GM12864 (cell line): ENCODE measurements at regions not wholly inside any gene's neighbourhood (a gene's known extent, or its start where the extent isn't known, plus 50 kb on each side); places are given as distances from the start of the nearest gene placed in this dataset.

ENCODE experiments used
- DNase-seq: peaks from one replicate; pipeline ENCODE4 v3.0.0-alpha.2; 2011; ENCODE audit warnings: low read depth
- H3K4me3 ChIP-seq: 2 replicates; pipeline ENCODE4 v1.5.1; 2011; ENCODE audit warnings: mild to moderate bottlenecking, low read depth, low read length, control low read depth
- CTCF ChIP-seq: IDR thresholded peaks from 2 replicates; pipeline ENCODE4 v1.5.1; 2011; ENCODE audit warnings: low read depth, mild to moderate bottlenecking, moderate library complexity, low read length, control low read depth, inconsistent platforms; ENCODE audit errors: missing control alignments

GRCh38 chrY:7240101-7240500 lies 328.5 kb upstream of the AMELY start:
- no peak overlapping the region for H3K4me3 ChIP-seq
- TF ChIP-seq CTCF, result no peak
- no peak for DNase-seq

GRCh38 chrY:7211971-7212370 lies 300.4 kb upstream of the AMELY start:
- TF ChIP-seq CTCF, result no peak
- DNase-seq, result no peak
- no peak overlapping the region for H3K4me3 ChIP-seq

GRCh38 chrY:7204456-7204855 lies 292.9 kb upstream of the AMELY start:
- no peak for DNase-seq
- TF ChIP-seq CTCF, result no peak
- H3K4me3 ChIP-seq, result no peak overlapping the region

- DNase-seq, result no peak
- H3K4me3 ChIP-seq, result no peak overlapping the region
- no peak for TF ChIP-seq CTCF
Observed at GRCh38 chrY:7182591-7182990, 271.0 kb upstream of the AMELY start.

- no peak for TF ChIP-seq CTCF
- DNase-seq, result no peak
- H3K4me3 ChIP-seq, result no peak overlapping the region
Observed at GRCh38 chrY:7177631-7178030, 266.1 kb upstream of the AMELY start.

- TF ChIP-seq CTCF, result no peak
Observed at GRCh38 chrY:7169475-7169874, 257.9 kb upstream of the AMELY start.

GRCh38 chrY:7141477-7141876 lies 229.9 kb upstream of the AMELY start:
- H3K4me3 ChIP-seq, result no peak overlapping the region
- DNase-seq, result no peak
- TF ChIP-seq CTCF, result no peak

More at GRCh38 chrY:7169475-7169874, 257.9 kb upstream of the AMELY start:
- DNase-seq, result no peak
- no peak overlapping the region for H3K4me3 ChIP-seq
